HepG2 (cell line): ENCODE measurements at regions not wholly inside any gene's neighbourhood (a gene's known extent, or its start where the extent isn't known, plus 50 kb on each side); places are given as distances from the start of the nearest gene placed in this dataset.

Source experiments
- ETS1 ChIP-seq: sonication (generic); formaldehyde crosslinking; IDR thresholded peaks from 2 replicates; pipeline ENCODE4 v1.4.0; 2020; ENCODE audit warnings: missing genetic modification reagents
- GLMP ChIP-seq: sonication (generic); formaldehyde crosslinking; IDR thresholded peaks from 2 replicates; pipeline ENCODE4 v1.9.0; 2021; ENCODE audit warnings: missing genetic modification reagents, mild to moderate bottlenecking, borderline replicate concordance
- KAT8 ChIP-seq: IDR thresholded peaks from 2 replicates; pipeline ENCODE4 v1.6.1; 2016; ENCODE audit warnings: missing genetic modification reagents, missing compliant biosample characterization
- KDM3A ChIP-seq: IDR thresholded peaks from 2 replicates; pipeline ENCODE4 v1.6.1; 2018; ENCODE audit warnings: low read depth, missing compliant biosample characterization
- KLF13 ChIP-seq: sonication (generic); formaldehyde crosslinking; IDR thresholded peaks from 2 replicates; pipeline ENCODE4 v1.4.0; 2020; ENCODE audit warnings: mild to moderate bottlenecking, missing genetic modification reagents
- MYNN ChIP-seq: sonication (generic); formaldehyde crosslinking; IDR thresholded peaks from 2 replicates; pipeline ENCODE4 v1.4.0; 2020; ENCODE audit warnings: mild to moderate bottlenecking, low read depth, missing genetic modification reagents
- SP5 ChIP-seq: IDR thresholded peaks from 2 replicates; pipeline ENCODE4 v1.6.1; 2016; ENCODE audit warnings: low read depth, borderline replicate concordance
- ZNF501 ChIP-seq: sonication (generic); formaldehyde crosslinking; IDR thresholded peaks from 2 replicates; pipeline ENCODE4 v1.5.1; 2020; ENCODE audit warnings: mild to moderate bottlenecking, moderate library complexity, missing genetic modification reagents
- ZNF781 ChIP-seq: sonication (generic); formaldehyde crosslinking; IDR thresholded peaks from 2 replicates; pipeline ENCODE4 v1.5.1; 2020; ENCODE audit warnings: borderline replicate concordance, mild to moderate bottlenecking, missing genetic modification reagents; ENCODE audit errors: not compliant biosample characterization
- TF ChIP-seq, protein P1 (sequence below), 2 experiments: IDR thresholded peaks; 2 replicates each; pipeline ENCODE4 v1.6.1; 2011 to 2012; ENCODE audit warnings: low read length in 2 of 2, borderline replicate concordance in 1 of 2, low read depth in 1 of 2, mild to moderate bottlenecking in 1 of 2, moderate library complexity in 1 of 2
- TF ChIP-seq, protein P2 (sequence below): sonication (generic); formaldehyde crosslinking; IDR thresholded peaks from 2 replicates; pipeline ENCODE4 v1.9.0; 2022; ENCODE audit warnings: missing genetic modification reagents, mild to moderate bottlenecking, borderline replicate concordance

- TF ChIP-seq, protein P1, sequence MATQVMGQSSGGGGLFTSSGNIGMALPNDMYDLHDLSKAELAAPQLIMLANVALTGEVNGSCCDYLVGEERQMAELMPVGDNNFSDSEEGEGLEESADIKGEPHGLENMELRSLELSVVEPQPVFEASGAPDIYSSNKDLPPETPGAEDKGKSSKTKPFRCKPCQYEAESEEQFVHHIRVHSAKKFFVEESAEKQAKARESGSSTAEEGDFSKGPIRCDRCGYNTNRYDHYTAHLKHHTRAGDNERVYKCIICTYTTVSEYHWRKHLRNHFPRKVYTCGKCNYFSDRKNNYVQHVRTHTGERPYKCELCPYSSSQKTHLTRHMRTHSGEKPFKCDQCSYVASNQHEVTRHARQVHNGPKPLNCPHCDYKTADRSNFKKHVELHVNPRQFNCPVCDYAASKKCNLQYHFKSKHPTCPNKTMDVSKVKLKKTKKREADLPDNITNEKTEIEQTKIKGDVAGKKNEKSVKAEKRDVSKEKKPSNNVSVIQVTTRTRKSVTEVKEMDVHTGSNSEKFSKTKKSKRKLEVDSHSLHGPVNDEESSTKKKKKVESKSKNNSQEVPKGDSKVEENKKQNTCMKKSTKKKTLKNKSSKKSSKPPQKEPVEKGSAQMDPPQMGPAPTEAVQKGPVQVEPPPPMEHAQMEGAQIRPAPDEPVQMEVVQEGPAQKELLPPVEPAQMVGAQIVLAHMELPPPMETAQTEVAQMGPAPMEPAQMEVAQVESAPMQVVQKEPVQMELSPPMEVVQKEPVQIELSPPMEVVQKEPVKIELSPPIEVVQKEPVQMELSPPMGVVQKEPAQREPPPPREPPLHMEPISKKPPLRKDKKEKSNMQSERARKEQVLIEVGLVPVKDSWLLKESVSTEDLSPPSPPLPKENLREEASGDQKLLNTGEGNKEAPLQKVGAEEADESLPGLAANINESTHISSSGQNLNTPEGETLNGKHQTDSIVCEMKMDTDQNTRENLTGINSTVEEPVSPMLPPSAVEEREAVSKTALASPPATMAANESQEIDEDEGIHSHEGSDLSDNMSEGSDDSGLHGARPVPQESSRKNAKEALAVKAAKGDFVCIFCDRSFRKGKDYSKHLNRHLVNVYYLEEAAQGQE (IDR thresholded peaks at IDR 0.05; ENCODE audit: borderline replicate concordance in 1 of 2, low read depth in 1 of 2, low read length in 2 of 2) = no peak
- TF ChIP-seq KLF13 (CRISPR knock-in tag) = no peak
- TF ChIP-seq ZNF781 = no peak
- TF ChIP-seq GLMP (CRISPR knock-in tag) = no peak
- TF ChIP-seq SP5 = no peak
- TF ChIP-seq, protein P2, sequence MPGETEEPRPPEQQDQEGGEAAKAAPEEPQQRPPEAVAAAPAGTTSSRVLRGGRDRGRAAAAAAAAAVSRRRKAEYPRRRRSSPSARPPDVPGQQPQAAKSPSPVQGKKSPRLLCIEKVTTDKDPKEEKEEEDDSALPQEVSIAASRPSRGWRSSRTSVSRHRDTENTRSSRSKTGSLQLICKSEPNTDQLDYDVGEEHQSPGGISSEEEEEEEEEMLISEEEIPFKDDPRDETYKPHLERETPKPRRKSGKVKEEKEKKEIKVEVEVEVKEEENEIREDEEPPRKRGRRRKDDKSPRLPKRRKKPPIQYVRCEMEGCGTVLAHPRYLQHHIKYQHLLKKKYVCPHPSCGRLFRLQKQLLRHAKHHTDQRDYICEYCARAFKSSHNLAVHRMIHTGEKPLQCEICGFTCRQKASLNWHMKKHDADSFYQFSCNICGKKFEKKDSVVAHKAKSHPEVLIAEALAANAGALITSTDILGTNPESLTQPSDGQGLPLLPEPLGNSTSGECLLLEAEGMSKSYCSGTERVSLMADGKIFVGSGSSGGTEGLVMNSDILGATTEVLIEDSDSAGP (CRISPR knock-in tag) = no peak
- TF ChIP-seq ZNF501 (CRISPR knock-in tag) = no peak
- no peak for TF ChIP-seq ETS1 (CRISPR knock-in tag)
- TF ChIP-seq KAT8 (CRISPR knock-in tag) = no peak
- TF ChIP-seq KDM3A (CRISPR knock-in tag) = no peak
- no peak for TF ChIP-seq MYNN (CRISPR knock-in tag)
- TF ChIP-seq, all 625 proteins: peak for 0
Measured at GRCh38 chr4:123198706-123199105, 197.9 kb upstream of the SPRY1 start (continued).
